ENCODE measurements at regions not wholly inside any gene's neighbourhood (a gene's known extent, or its start where the extent isn't known, plus 50 kb on each side); places are given as distances from the start of the nearest gene placed in this dataset.

GRCh38 chr1:83033682-83034081 lies 965.2 kb downstream of the TTLL7 start:
- no peaks in the 10 kb centered on the region for H3K36me3 ChIP-seq (ENCODE audit: control insufficient read depth in 2 of 2, insufficient read depth in 2 of 2, low read length in 1 of 2)
- H4K20me1 ChIP-seq (ENCODE audit: control insufficient read depth, insufficient read depth) = no peaks in the 10 kb centered on the region
- H3K4me3 ChIP-seq = no peak overlapping the region
- H3K27me3 ChIP-seq (replicated peaks in 1 of 2; ENCODE audit: control insufficient read depth in 2 of 2, insufficient read depth in 2 of 2, low read length in 1 of 2) = no peaks in the 10 kb centered on the region
- no peak overlapping the region for H3K27ac ChIP-seq (ENCODE audit: control insufficient read depth, insufficient read depth)
- SMC1A ChIA-PET (ENCODE audit: uncharacterized antibody, unreplicated experiment) = no interaction called here
- CTCF ChIA-PET = no interaction called here
- no peak overlapping the region for H2AFZ ChIP-seq (ENCODE audit: control insufficient read depth, low read depth, low read length)
- TF ChIP-seq WRNIP1 (IDR thresholded peaks at IDR 0.05; ENCODE audit: borderline replicate concordance, low read depth, low read length) (no peak), BCL3 (IDR thresholded peaks at IDR 0.05; ENCODE audit: borderline replicate concordance, insufficient read depth, low read depth, low read length, poor library complexity, severe bottlenecking) (no peak)
- H3K9me3 ChIP-seq (replicated peaks; ENCODE audit: control insufficient read depth, insufficient read depth, low read length) = no peaks in the 10 kb centered on the region; the same call in 2 of the 3 replicates
- FAIRE-seq = no peak
- no peak for ATAC-seq
- POLR2A ChIA-PET = no interaction called here
- no peak overlapping the region for H3K9ac ChIP-seq (ENCODE audit: control insufficient read depth, insufficient read depth, low read length)
- intact Hi-C loops (cut with micrococcal nuclease; ENCODE audit: unreplicated experiment) = no loop called here
- RAD21 ChIA-PET (ENCODE audit: unreplicated experiment) = no interaction called here
- H3K4me1 ChIP-seq (ENCODE audit: control insufficient read depth, insufficient read depth, low read length) = no peaks in the 10 kb centered on the region
- BruUV-seq (replicated peaks) = no TSS peak
- no peak overlapping the region for H3K4me2 ChIP-seq (ENCODE audit: control insufficient read depth, insufficient read depth)
- DNase-seq (ENCODE audit: low read depth, low spot score) = no peak
- no peaks in the 10 kb centered on the region for H3K79me2 ChIP-seq (ENCODE audit: control insufficient read depth, insufficient read depth, low read length)
- in situ Hi-C loops (cut with MboI) = no loop called here

GRCh38 chr1:83029916-83030315 lies 969.0 kb downstream of the TTLL7 start:
- Histone ChIP-seq H3K36me3 (ENCODE audit: control insufficient read depth in 2 of 2, insufficient read depth in 2 of 2, low read length in 1 of 2) (no peaks in the 10 kb centered on the region), H3K4me2 (ENCODE audit: control insufficient read depth, insufficient read depth) (no peak overlapping the region), H3K79me2 (ENCODE audit: control insufficient read depth, insufficient read depth, low read length) (no peaks in the 10 kb centered on the region), H3K4me1 (ENCODE audit: control insufficient read depth, insufficient read depth, low read length) (no peaks in the 10 kb centered on the region), H3K4me3 (no peak overlapping the region), H2AFZ (ENCODE audit: control insufficient read depth, low read depth, low read length) (no peak overlapping the region), H3K9me3 (replicated peaks; ENCODE audit: control insufficient read depth, insufficient read depth, low read length) (no peaks in the 10 kb centered on the region; the same call in 2 of the 3 replicates), H4K20me1 (ENCODE audit: control insufficient read depth, insufficient read depth) (no peaks in the 10 kb centered on the region), H3K27ac (ENCODE audit: control insufficient read depth, insufficient read depth) (no peak overlapping the region), H3K9ac (ENCODE audit: control insufficient read depth, insufficient read depth, low read length) (no peak overlapping the region), H3K27me3 (replicated peaks in 1 of 2; ENCODE audit: control insufficient read depth in 2 of 2, insufficient read depth in 2 of 2, low read length in 1 of 2) (no peaks in the 10 kb centered on the region)
- in situ Hi-C loops (cut with MboI) = no loop called here
- no peak for DNase-seq (ENCODE audit: low read depth, low spot score)
- CTCF ChIA-PET = interaction anchor here (0.7 kb wide), 1 partner anchor 362 kb away, joined by 3 read pairs; no protein-coding TSS in a partner anchor
- no peak for ATAC-seq
- RAD21 ChIA-PET (ENCODE audit: unreplicated experiment) = no interaction called here
- FAIRE-seq = no peak
- no TSS peak for BruUV-seq (replicated peaks)
- SMC1A ChIA-PET (ENCODE audit: uncharacterized antibody, unreplicated experiment) = no interaction called here
- intact Hi-C loops (cut with micrococcal nuclease; ENCODE audit: unreplicated experiment) = no loop called here
- POLR2A ChIA-PET = no interaction called here
- TF ChIP-seq RELB (IDR thresholded peaks at IDR 0.05; ENCODE audit: low read depth) (no peak), NBN (IDR thresholded peaks at IDR 0.05) (no peak), NR2C2 (IDR thresholded peaks at IDR 0.05; ENCODE audit: borderline replicate concordance, control insufficient read depth, insufficient read length, low read depth) (no peak), ATF7 (IDR thresholded peaks at IDR 0.05; ENCODE audit: low read depth) (no peak), RUNX3 (IDR thresholded peaks at IDR 0.05; ENCODE audit: low read length) (no peak), ATF2 (IDR thresholded peaks at IDR 0.05; ENCODE audit: low read length) (no peak), REST (IDR thresholded peaks at IDR 0.05; ENCODE audit: low read depth, low read length) (no peak), IKZF1 (conservative IDR thresholded peaks at IDR 0.05) (no peak)
